ENCODE measurements at regions not wholly inside any gene's neighbourhood (a gene's known extent, or its start where the extent isn't known, plus 50 kb on each side); places are given as distances from the start of the nearest gene placed in this dataset.

- DNase-seq, result no peak
Observed at GRCh38 chr4:129350834-129351721, 255.1 kb downstream of the C4orf33 start.

GRCh38 chr4:129352480-129352879, 256.5 kb downstream of the C4orf33 start:
- DNase-seq, result no peak

DNA sequence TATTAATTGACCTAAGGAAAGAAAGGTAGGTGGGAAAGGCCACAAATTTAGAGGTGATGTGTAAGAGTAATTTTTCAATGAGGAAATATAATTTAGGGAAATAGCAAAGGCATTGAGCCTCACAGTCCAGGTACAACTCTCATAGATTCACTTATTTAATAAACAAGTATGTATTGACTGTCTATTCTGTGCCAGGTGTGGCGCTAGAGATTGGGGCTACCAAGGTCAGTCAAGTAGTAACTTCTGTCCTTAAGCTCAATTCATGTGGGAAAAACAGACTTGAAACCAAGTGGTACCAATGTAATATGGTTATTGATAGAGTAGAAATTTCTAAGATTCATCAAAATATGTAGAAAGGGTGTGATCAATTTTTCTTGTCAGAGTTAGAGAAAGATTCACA, 257.5 kb downstream of the C4orf33 start:
- DNase-seq, result no peak

GRCh38 chr4:129355031-129355430, 259.1 kb downstream of the C4orf33 start:
- DNase-seq, result no peak

- DNase-seq, result no peak
Observed at GRCh38 chr4:129355516-129355915, 259.6 kb downstream of the C4orf33 start.

DNA sequence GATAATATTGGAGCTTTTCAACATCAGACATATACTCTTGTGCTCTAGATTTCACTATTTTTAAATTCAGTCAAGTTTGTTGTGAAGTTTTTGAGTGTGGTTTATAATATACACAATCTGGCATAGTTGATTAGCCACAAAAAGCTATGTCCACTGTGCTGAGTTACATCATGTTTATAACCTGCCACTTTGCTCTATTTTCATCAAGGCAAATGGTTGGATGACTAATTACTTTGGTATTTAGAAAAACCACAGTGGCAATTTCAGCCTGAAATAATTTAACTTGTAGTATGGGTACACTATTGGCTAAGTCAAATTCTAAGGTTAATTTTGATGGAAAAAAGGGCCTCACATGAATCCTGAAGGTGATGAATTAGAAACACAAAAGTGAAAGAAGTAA, 262.6 kb downstream of the C4orf33 start:
- no peak for DNase-seq

GRCh38 chr4:129359461-129359860, 263.5 kb downstream of the C4orf33 start:
- DNase-seq, result no peak

GRCh38 chr4:129362691-129363274, 266.8 kb downstream of the C4orf33 start:
- peak; percentile 50 for DNase-seq

DNA sequence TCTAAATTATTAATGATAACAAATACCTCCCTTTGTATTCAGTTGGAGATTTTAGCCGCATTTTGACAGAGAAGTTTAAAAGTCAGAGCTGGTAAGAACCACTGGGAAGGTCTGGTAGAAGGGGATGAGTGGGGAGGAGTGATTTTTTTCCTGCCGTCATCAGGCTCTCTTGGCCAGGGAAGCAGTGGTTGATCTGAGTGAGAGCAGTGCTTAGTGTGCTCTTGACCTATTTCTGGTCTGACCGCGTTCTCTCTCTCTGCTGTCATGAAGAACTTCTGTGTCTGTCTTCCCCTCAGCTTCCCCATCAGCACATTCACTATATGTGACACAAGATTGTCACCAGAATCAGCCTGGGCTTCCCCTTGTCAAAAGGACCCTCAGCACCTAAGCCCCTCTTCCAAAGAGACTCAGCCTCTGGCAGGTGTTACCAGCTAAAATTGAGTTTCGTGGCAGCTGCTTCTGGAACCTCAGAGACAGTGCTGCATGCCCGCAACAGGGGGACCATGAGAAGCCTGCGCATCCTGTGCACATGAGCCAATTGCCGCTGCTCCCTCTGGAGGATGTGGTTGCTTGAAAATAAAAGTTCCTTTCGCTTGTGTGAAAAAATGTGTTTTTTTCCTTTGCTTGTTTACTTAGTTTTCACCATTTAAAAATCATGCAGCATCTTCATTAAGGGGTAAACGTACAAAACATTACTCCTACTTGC, 268.9 kb downstream of the C4orf33 start:
- no peak for DNase-seq

GRCh38 chr4:129369361-129370010, 273.5 kb downstream of the C4orf33 start:
- DNase-seq, result no peak

GRCh38 chr4:129371065-129371464, 275.1 kb downstream of the C4orf33 start:
- DNase-seq, result no peak

- no peak for DNase-seq
Observed at GRCh38 chr4:129371926-129372325, 276.0 kb downstream of the C4orf33 start.

GRCh38 chr4:129377131-129377845, 281.3 kb downstream of the C4orf33 start:
- DNase-seq, result no peak

DNA sequence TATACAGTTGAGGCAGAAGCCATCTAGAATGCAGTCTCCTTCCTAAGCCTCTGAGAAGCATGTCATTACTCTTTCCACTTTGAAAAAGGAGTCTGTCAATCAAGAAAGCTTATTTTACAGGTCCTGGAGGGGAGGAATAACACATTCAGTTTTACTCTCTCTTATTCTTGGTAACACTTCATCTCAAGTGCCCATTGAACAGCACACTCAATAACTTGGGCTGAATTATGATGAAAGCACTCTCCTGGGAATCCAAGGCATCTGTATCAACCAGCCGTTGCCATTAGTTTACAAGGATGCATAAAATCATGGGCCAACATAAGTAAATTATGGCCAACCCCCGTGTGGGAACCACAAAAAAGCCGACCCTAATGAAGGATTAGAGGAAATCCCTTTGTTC, 282.4 kb downstream of the C4orf33 start:
- no peak for DNase-seq

DNA sequence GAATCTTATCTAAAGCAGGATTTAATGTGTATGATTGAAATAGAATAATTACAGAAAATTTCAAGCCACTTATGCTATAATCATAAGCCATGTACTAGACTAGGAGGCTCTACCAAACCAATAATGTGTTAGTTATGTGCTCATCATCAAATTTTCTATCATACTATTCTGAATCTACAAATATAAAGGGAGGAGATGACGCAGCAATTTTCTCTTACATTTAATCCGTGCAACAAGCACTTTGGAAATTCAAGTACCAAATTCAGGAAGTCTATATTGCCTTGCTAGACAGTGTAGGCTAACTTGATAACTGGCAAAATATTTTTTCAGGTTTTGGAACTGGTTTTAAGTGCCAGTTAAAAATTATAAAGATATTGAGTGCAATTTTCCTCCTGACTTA, 283.5 kb downstream of the C4orf33 start:
- no peak for DNase-seq

DNA sequence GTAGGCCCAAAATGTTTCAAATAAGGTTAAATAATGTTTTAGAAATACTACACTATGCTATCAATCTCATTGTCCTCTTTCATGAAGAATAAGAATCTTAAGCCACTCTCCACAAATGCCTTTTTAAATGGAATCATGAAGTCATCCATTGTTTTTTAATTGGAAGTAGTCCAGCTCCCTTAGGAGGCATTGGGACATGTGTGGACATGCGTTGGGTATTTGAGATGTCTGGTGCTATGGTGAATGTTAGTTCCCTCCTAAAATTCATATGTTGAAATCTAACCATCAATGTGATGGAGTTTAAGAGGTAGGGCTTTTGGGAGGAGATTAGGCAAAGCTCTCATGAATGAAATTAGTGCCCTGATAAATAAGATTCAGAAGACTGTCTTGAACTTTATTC, 289.0 kb downstream of the C4orf33 start:
- DNase-seq, result no peak

- no peak for DNase-seq
Observed at GRCh38 chr4:129387666-129388065, 291.7 kb downstream of the C4orf33 start.

- no peak for DNase-seq
Observed at GRCh38 chr4:129393976-129394375, 298.0 kb downstream of the C4orf33 start.

DNA sequence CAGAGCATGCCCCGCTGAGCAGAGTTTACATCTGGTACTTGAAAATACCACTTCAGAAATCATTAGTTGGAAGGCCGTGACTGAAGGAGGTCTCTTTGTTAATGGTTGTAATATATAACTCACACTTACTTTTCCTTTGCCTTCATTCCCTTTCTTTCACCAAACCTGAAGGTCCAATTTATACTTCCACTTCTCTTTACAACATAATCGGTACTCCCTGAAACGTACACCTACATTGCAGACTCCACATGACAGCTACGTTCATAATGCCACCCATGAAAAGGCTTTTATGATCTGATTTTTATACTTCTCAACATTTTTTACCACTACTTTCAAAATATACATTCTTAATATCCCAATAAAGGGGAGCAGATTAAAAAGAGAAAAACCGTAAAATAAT, 298.7 kb downstream of the C4orf33 start:
- DNase-seq, result no peak

GRCh38 chr4:129403848-129404247, 307.9 kb downstream of the C4orf33 start:
- DNase-seq, result no peak

DNA sequence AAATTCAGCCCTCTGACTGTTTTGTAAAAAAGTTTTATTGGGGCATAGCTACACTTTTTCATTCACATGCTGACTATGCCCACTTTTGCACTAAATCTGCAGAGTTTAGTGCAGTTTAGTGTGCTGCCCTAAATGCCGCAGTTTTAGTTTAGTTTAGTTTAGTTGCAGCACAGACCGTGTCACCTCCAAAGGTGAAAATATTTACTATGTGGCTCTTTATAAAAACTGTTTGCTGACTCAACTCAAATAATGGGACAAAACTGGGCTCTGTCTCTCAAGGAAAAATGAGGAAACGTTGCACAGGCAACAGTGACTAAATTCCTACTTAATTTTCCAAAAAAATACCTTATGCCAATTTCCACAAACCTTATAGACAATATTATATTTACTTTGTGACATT, 314.2 kb downstream of the C4orf33 start:
- DNase-seq, result no peak

- no peak for DNase-seq
Observed at GRCh38 chr4:129415004-129415403, 319.1 kb downstream of the C4orf33 start.

- DNase-seq, result no peak
Observed at GRCh38 chr4:129420637-129421036, 324.7 kb downstream of the C4orf33 start.

Measured in CD4-positive, alpha-beta T cell treated with Interleukin-21 for 1 hour (primary cell).